B cell (primary cell): ENCODE measurements at regions not wholly inside any gene's neighbourhood (a gene's known extent, or its start where the extent isn't known, plus 50 kb on each side); places are given as distances from the start of the nearest gene placed in this dataset.

ENCODE experiments used
- EZH2 ChIP-seq: IDR thresholded peaks from 2 replicates; pipeline ENCODE4 v1.6.1; 2012; ENCODE audit warnings: borderline replicate concordance, low read depth, mild to moderate bottlenecking, moderate library complexity, low read length; ENCODE audit not compliant: insufficient read depth, poor library complexity, severe bottlenecking
- TF ChIP-seq, protein P1 (sequence below): fragments of 200-600 bp; IDR thresholded peaks from one replicate; pipeline ENCODE4 v1.8.0; 2022; ENCODE audit warnings: antibody characterized with exemption, mild to moderate bottlenecking

DNA sequence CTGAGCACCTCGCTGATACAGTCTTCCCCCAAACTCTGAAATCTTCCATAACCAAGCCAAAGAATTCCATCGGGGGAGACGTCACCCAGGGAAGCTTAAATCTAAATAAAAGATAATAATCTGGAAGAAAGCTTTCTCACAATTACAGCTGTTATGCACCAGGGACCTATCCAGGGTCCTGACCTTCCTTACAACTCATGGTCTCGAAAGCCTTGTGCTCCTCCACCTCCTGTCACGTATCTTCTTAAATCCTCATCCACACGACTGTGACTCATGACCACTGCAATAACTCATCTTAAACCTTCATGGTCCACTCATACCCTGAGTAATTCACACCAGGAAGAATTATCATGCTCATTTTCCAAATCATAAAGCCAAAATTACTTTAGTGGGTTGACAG lies 166.8 kb upstream of the FRG1 start:
- TF ChIP-seq, protein P1, sequence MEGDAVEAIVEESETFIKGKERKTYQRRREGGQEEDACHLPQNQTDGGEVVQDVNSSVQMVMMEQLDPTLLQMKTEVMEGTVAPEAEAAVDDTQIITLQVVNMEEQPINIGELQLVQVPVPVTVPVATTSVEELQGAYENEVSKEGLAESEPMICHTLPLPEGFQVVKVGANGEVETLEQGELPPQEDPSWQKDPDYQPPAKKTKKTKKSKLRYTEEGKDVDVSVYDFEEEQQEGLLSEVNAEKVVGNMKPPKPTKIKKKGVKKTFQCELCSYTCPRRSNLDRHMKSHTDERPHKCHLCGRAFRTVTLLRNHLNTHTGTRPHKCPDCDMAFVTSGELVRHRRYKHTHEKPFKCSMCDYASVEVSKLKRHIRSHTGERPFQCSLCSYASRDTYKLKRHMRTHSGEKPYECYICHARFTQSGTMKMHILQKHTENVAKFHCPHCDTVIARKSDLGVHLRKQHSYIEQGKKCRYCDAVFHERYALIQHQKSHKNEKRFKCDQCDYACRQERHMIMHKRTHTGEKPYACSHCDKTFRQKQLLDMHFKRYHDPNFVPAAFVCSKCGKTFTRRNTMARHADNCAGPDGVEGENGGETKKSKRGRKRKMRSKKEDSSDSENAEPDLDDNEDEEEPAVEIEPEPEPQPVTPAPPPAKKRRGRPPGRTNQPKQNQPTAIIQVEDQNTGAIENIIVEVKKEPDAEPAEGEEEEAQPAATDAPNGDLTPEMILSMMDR = no peak
- TF ChIP-seq EZH2 = no peak
